T-cell (primary cell): ENCODE measurements at regions not wholly inside any gene's neighbourhood (a gene's known extent, or its start where the extent isn't known, plus 50 kb on each side); places are given as distances from the start of the nearest gene placed in this dataset.
"Not testable (repeated sequence)": the region's sequence is repeated elsewhere in the genome, so short reads cannot be mapped to it uniquely, and the experiment has no call there.

Source experiments
- ATAC-seq, 4 experiments: fragments of 200-7000 bp in 3 of 4; fragments of 150-1000 bp in 1 of 4; cut with Tn5 transposase; replicated peaks in 1 of 4; 1 replicate in 3 of 4; 2 replicates in 1 of 4; pipeline ENCODE4 v1.10.0; 2021; ENCODE audit warnings: moderate library complexity in 3 of 4, mild to moderate bottlenecking in 2 of 4, moderate number of reproducible peaks in 1 of 4
- CTCF ChIA-PET, 2 donors: fragments of 300-600 bp; sonication (Branson Sonifier 250); formaldehyde crosslinking; loops; one replicate each; lab custom pipeline; 2022; ENCODE audit warnings: antibody characterized with exemption in 2 of 2; lab: Charles Lee
- POLR2A ChIA-PET, 2 donors: fragments of 300-600 bp; sonication (Branson Sonifier 250); formaldehyde crosslinking; loops; one replicate each; lab custom pipeline; 2022; ENCODE audit warnings: antibody characterized with exemption in 2 of 2; lab: Charles Lee
- DNase-seq, 35 experiments: peaks; one replicate each; pipeline versions ENCODE4 v3.0.0 to v3.0.0-alpha.2; 2013 to 2023
- H3K27ac ChIP-seq: one replicate; pipeline ENCODE4 v1.5.1; 2013; ENCODE audit warnings: low read length
- H3K27me3 ChIP-seq, 2 experiments: replicated peaks in 1 of 2; 1 replicate in 1 of 2; 2 replicates in 1 of 2; pipeline versions ENCODE4 v1.6.1 to v1.7.0; 2013; ENCODE audit warnings: low read length in 1 of 2, mixed read lengths in 1 of 2; ENCODE audit not compliant: control insufficient read depth in 2 of 2, insufficient read depth in 2 of 2; ENCODE audit errors: extremely low read depth in 1 of 2
- H3K36me3 ChIP-seq, 2 donors: 1 replicate in 1 of 2; 2 replicates in 1 of 2; pipeline versions ENCODE4 v1.6.1 to v1.7.0; 2013; ENCODE audit warnings: low read length in 1 of 2; ENCODE audit not compliant: control insufficient read depth in 2 of 2, insufficient read depth in 1 of 2; ENCODE audit errors: extremely low read depth in 1 of 2
- H3K4me1 ChIP-seq, 2 experiments: 1 replicate in 1 of 2; 2 replicates in 1 of 2; pipeline versions ENCODE4 v1.6.1 to v1.7.0; 2013; ENCODE audit warnings: low read length in 2 of 2, mixed read lengths in 1 of 2; ENCODE audit not compliant: insufficient read depth in 2 of 2, control insufficient read depth in 1 of 2; ENCODE audit errors: extremely low read depth in 1 of 2
- H3K4me3 ChIP-seq, 2 donors: 1 replicate in 1 of 2; 2 replicates in 1 of 2; pipeline versions ENCODE4 v1.5.1 to v1.7.0; 2013; ENCODE audit warnings: mild to moderate bottlenecking in 2 of 2, low read length in 1 of 2, moderate library complexity in 1 of 2; ENCODE audit not compliant: control insufficient read depth in 1 of 2; ENCODE audit errors: extremely low read depth in 1 of 2
- H3K9me3 ChIP-seq: 2 replicates; pipeline ENCODE4 v1.7.0; 2013
- H3K27ac Mint-ChIP-seq, 2 donors: one replicate each; pipeline ENCODE4 v1.8.0; 2020 to 2021; ENCODE audit warnings: mild to moderate bottlenecking in 2 of 2, mixed read lengths in 2 of 2
- H3K27me3 Mint-ChIP-seq, 2 donors: one replicate each; pipeline ENCODE4 v1.8.0; 2021 to 2022; ENCODE audit warnings: mixed read lengths in 2 of 2
- H3K36me3 Mint-ChIP-seq: one replicate; pipeline ENCODE4 v1.8.0; 2021; ENCODE audit warnings: mixed read lengths
- H3K4me1 Mint-ChIP-seq, 3 donors: one replicate each; pipeline ENCODE4 v1.8.0; 2020 to 2022; ENCODE audit warnings: mixed read lengths in 3 of 3, mild to moderate bottlenecking in 1 of 3
- H3K4me3 Mint-ChIP-seq, 3 donors: one replicate each; pipeline ENCODE4 v1.8.0; 2020 to 2022; ENCODE audit warnings: mild to moderate bottlenecking in 3 of 3, mixed read lengths in 3 of 3, moderate library complexity in 3 of 3
- H3K9me3 Mint-ChIP-seq, 3 donors: one replicate each; pipeline ENCODE4 v1.8.0; 2020 to 2022; ENCODE audit warnings: mixed read lengths in 3 of 3
- WGBS: methylation state at CpG from one replicate; pipeline ENCODE4 v1.1.5; 2013; ENCODE audit warnings: missing lambda C conversion rate; ENCODE audit not compliant: insufficient coverage; 5-methylcytosine and 5-hydroxymethylcytosine counted together

- Mint-ChIP-seq H3K27ac (peak overlapping the region; percentile 65 to 72), H3K27me3 (no peaks in the 10 kb centered on the region), H3K9me3 (no peaks in the 10 kb centered on the region), H3K4me3 (peak overlapping the region in 1 of 3 donors; percentile 23), H3K4me1 (peaks cover 70 to 75% (median 71%) of the 10 kb centered on the region in 3 donors), H3K36me3 (peaks cover 29% of the 10 kb centered on the region)
- POLR2A ChIA-PET, result interaction anchor here (0.7 kb wide), 2 partner anchors 16 to 1706 kb away, joined by 3 to 4 read pairs; no protein-coding TSS in a partner anchor
- DNase-seq (no peak), ATAC-seq (peak in 3 of 4 experiments; percentile 47 to 72 (median 65))
- no CpG with 5 or more reads among the region's 8 CpGs for WGBS
- Histone ChIP-seq H3K4me3 (no peak overlapping the region), H3K36me3 (peaks cover 0 to 6% of the 10 kb centered on the region in 2 donors), H3K4me1 (peaks cover 13 to 15% of the 10 kb centered on the region in 2 experiments), H3K27ac (no peak overlapping the region), H3K27me3 (no peaks in the 10 kb centered on the region), H3K9me3 (no peaks in the 10 kb centered on the region)
- CTCF ChIA-PET, result interaction anchor here (0.6 to 1.1 kb wide), 6 partner anchors 9 to 468 kb away, joined by 3 to 5 read pairs (median 3); a partner anchor contains a TSS
These were observed 95.4 kb downstream of the HAUS1 start for GRCh38 chr18:46199515-46200147.

DNA sequence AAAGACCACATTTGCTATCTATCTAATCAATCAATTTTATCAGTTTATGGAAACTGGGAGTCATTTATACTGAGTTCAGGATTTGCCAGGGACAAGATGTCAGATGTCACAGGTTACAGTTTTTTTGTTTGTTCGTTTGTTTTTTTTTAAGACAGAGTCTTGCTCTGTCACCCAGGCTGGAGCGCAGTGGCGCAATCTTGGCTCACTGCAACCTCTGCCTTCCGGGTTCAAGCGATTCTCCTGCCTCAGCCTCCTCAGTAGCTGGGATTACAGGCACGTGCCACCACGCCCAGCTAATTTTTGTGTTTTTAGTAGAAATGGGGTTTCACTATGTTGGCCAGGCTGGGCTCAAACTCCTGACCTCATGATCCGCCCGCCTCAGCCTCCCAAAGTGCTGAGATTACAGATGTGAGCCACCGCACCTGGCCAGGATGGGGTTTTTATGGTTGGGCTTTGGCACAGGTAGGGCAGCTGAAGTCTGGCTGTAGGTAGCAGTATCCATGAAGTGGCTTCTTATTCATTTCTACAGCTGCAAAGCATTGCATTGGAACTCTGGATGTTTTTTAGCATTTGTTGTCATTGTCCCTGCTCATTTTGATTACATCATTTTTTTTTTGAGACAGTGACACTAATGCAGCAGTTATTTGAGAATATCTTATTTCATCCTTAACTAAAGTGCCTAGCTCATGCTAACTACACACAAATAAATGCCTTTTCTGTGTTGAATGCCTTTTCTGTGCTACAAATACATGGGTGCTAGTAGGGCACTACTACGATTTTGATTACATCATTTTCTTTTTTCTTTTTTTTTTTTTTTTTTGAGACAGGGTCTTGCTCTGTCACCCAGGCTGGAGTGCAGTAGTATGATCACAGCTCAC, 96.2 kb downstream of the HAUS1 start:
- POLR2A ChIA-PET, result interaction anchor here in 1 of 2 donors (0.7 kb wide), 1 partner anchor 1705 kb away, joined by 4 read pairs; no protein-coding TSS in a partner anchor
- H3K9me3 ChIP-seq, H3K27ac ChIP-seq, H3K9me3 Mint-ChIP-seq, H3K36me3 ChIP-seq, H3K4me3 ChIP-seq, H3K4me3 Mint-ChIP-seq, ATAC-seq, H3K27me3 Mint-ChIP-seq, H3K27me3 ChIP-seq, DNase-seq: not testable (repeated sequence)
- peak overlapping the region; percentile 72 for H3K27ac Mint-ChIP-seq
- peaks cover 13 to 19% of the 10 kb centered on the region in 2 experiments for H3K4me1 ChIP-seq
- CTCF ChIA-PET, result interaction anchor here in 1 of 2 donors (0.7 to 1.1 kb wide), 3 partner anchors 11 to 45 kb away, joined by 3 to 5 read pairs (median 4); a partner anchor contains a TSS
- WGBS, result 90% methylated on average over 5 of the region's 11 CpGs
- peaks cover 29% of the 10 kb centered on the region for H3K36me3 Mint-ChIP-seq
- peaks cover 77 to 82% (median 78%) of the 10 kb centered on the region in 3 donors for H3K4me1 Mint-ChIP-seq

DNA sequence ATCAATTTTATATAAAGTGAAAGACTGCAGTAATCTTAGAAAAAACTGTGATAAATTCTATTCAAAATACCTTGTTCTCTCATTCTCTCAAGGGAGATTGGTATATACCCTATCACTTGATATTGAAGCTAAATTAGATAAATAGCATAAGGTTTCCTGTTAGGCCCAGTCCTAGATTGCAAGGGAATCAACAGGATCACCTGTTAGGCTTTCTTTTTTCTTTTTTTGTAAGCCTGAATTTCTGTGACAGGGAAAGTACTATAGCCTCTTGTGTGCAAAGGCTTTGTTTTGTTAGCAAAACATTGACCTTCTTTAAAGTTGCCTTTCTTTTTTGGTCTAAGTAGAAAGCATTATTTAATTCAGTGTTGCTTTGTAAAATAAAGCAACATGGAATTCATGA, 100.0 kb downstream of the HAUS1 start:
- CTCF ChIA-PET, result interaction anchor here in 1 of 2 donors (1.8 kb wide), 1 partner anchor 31 kb away, joined by 9 read pairs; a partner anchor contains a TSS
- H3K4me3 ChIP-seq, result no peak overlapping the region
- no peaks in the 10 kb centered on the region for H3K36me3 ChIP-seq
- Mint-ChIP-seq H3K27ac (peak overlapping the region; percentile 34 to 56), H3K27me3 (no peaks in the 10 kb centered on the region), H3K36me3 (peaks cover 22% of the 10 kb centered on the region), H3K4me3 (peak overlapping the region in 1 of 3 donors; percentile 35), H3K4me1 (peaks cover 88 to 95% (median 88%) of the 10 kb centered on the region in 3 donors), H3K9me3 (no peaks in the 10 kb centered on the region)
- no peak for ATAC-seq
- POLR2A ChIA-PET, result interaction anchor here in 1 of 2 donors (0.7 kb wide), 1 partner anchor 78 kb away, joined by 7 read pairs; no protein-coding TSS in a partner anchor
- H3K27me3 ChIP-seq, result no peaks in the 10 kb centered on the region
- H3K27ac ChIP-seq, result no peak overlapping the region
- DNase-seq, result no peak
- peaks cover 19 to 25% of the 10 kb centered on the region in 2 experiments for H3K4me1 ChIP-seq
- no peaks in the 10 kb centered on the region for H3K9me3 ChIP-seq

DNA sequence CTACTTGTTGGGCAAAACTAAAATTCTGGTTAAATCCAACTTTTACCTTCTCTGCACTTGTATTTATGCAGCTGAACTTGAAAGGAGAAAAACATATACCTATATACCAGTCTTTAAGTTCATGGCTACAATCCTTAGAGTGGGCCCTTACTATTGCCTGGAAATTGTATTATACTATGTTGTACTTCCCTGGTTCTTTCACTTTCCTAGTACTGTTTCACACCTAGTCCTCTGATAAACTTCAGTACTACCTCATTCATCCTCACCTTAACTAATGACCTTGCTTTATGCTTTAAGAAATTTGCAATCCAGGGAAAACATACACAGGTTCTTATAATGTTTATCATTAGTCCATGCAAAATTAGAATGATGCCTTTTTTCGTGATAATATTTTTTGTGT, 103.8 kb downstream of the HAUS1 start:
- WGBS, result no CpG with 5 or more reads among the region's 1 CpG
- DNase-seq, result no peak
- Mint-ChIP-seq H3K4me1 (peaks cover 88 to 91% (median 90%) of the 10 kb centered on the region in 3 donors), H3K27ac (peak overlapping the region; percentile 17 to 69), H3K27me3 (no peaks in the 10 kb centered on the region), H3K9me3 (no peaks in the 10 kb centered on the region), H3K36me3 (peaks cover 12% of the 10 kb centered on the region), H3K4me3 (no peak overlapping the region)
- no peak overlapping the region for H3K4me3 ChIP-seq
- no peak for ATAC-seq
- peaks cover 27 to 31% of the 10 kb centered on the region in 2 experiments for H3K4me1 ChIP-seq
- H3K36me3 ChIP-seq, result no peaks in the 10 kb centered on the region
- no peaks in the 10 kb centered on the region for H3K27me3 ChIP-seq
- CTCF ChIA-PET, result interaction anchor here (0.5 to 1.0 kb wide), 4 partner anchors 10 to 35 kb away, joined by 3 to 5 read pairs (median 4); a partner anchor contains a TSS
- no peaks in the 10 kb centered on the region for H3K9me3 ChIP-seq
- POLR2A ChIA-PET, result interaction anchor here in 1 of 2 donors (0.9 kb wide), 1 partner anchor 10 kb away, joined by 5 read pairs; no protein-coding TSS in a partner anchor
- H3K27ac ChIP-seq, result no peak overlapping the region

GRCh38 chr18:46209161-46209560, 105.0 kb downstream of the HAUS1 start:
- H3K9me3 ChIP-seq, result no peaks in the 10 kb centered on the region
- no peaks in the 10 kb centered on the region for H3K36me3 ChIP-seq
- peaks cover 24 to 26% of the 10 kb centered on the region in 2 experiments for H3K4me1 ChIP-seq
- Mint-ChIP-seq H3K4me1 (peaks cover 83 to 88% (median 85%) of the 10 kb centered on the region in 3 donors), H3K4me3 (no peak overlapping the region), H3K9me3 (no peaks in the 10 kb centered on the region), H3K27ac (peak overlapping the region; percentile 7 to 54), H3K36me3 (peaks cover 12% of the 10 kb centered on the region), H3K27me3 (no peaks in the 10 kb centered on the region)
- H3K27me3 ChIP-seq, result no peaks in the 10 kb centered on the region
- ATAC-seq, result no peak
- H3K4me3 ChIP-seq, result no peak overlapping the region
- H3K27ac ChIP-seq, result no peak overlapping the region
- ChIA-PET CTCF (interaction anchor here (0.6 to 2.0 kb wide), 5 partner anchors 12 to 654 kb away, joined by 3 to 10 read pairs (median 7); a partner anchor contains a TSS), POLR2A (no interaction called here)
- no peak for DNase-seq

- Mint-ChIP-seq H3K27me3 (no peaks in the 10 kb centered on the region), H3K36me3 (peaks cover 24% of the 10 kb centered on the region), H3K27ac (peak overlapping the region; percentile 71 to 77), H3K9me3 (no peaks in the 10 kb centered on the region), H3K4me1 (peaks cover 83 to 87% (median 84%) of the 10 kb centered on the region in 3 donors), H3K4me3 (peak overlapping the region in 2 of 3 donors; percentile 21 to 32)
- ChIA-PET POLR2A (interaction anchor here (0.5 to 0.8 kb wide), 3 partner anchors 26 to 64 kb away, joined by 3 to 10 read pairs (median 5); no protein-coding TSS in a partner anchor), CTCF (interaction anchor here (0.6 to 3.1 kb wide), 15 partner anchors 9 to 119 kb away, joined by 3 to 42 read pairs (median 4); a partner anchor contains a TSS)
- WGBS, result no CpG with 5 or more reads among the region's 1 CpG
- peaks cover 15 to 19% of the 10 kb centered on the region in 2 experiments for H3K4me1 ChIP-seq
- H3K27me3 ChIP-seq, result no peaks in the 10 kb centered on the region
- peaks cover 0 to 11% of the 10 kb centered on the region in 2 donors for H3K36me3 ChIP-seq
- ATAC-seq, result peak; percentile 32 to 66 (median 50)
- peak in 1 of 35 experiments; percentile 49 for DNase-seq
- H3K9me3 ChIP-seq, result no peaks in the 10 kb centered on the region
- no peak overlapping the region for H3K4me3 ChIP-seq
- peak overlapping the region; percentile 5 for H3K27ac ChIP-seq
These were observed 107.6 kb downstream of the HAUS1 start for GRCh38 chr18:46211816-46212215.
